ENCODE measurements at regions not wholly inside any gene's neighbourhood (a gene's known extent, or its start where the extent isn't known, plus 50 kb on each side); places are given as distances from the start of the nearest gene placed in this dataset.

- DNase-seq (ENCODE audit: low spot score in 2 of 2): no peak
- H3K27me3 ChIP-seq: no peaks in the 10 kb centered on the region
- no peak overlapping the region for H3K27ac ChIP-seq
- no peaks in the 10 kb centered on the region for H3K36me3 ChIP-seq
- H3K9me3 ChIP-seq: no peaks in the 10 kb centered on the region
- H3K4me3 ChIP-seq: no peak overlapping the region
- H3K4me1 ChIP-seq: no peaks in the 10 kb centered on the region
- TF ChIP-seq CTCF (IDR thresholded peaks at IDR 0.05): no peak
- intact Hi-C loops (cut with DNase I): no loop called here
Measured at GRCh38 chr2:128817813-128818212, 499.1 kb upstream of the HS6ST1 start.

- Histone ChIP-seq H3K27ac (no peak overlapping the region), H3K9me3 (no peaks in the 10 kb centered on the region), H3K36me3 (no peaks in the 10 kb centered on the region), H3K4me3 (no peak overlapping the region), H3K27me3 (no peaks in the 10 kb centered on the region), H3K4me1 (no peaks in the 10 kb centered on the region)
- intact Hi-C loops (cut with DNase I): no loop called here
- DNase-seq (ENCODE audit: low spot score in 2 of 2): no peak
- no peak for TF ChIP-seq CTCF (IDR thresholded peaks at IDR 0.05)
Measured at GRCh38 chr2:128818248-128818647, 499.6 kb upstream of the HS6ST1 start.

GRCh38 chr2:128818704-128819491 is 500.2 kb upstream of the HS6ST1 start:
- Histone ChIP-seq H3K27me3 (no peaks in the 10 kb centered on the region), H3K27ac (no peak overlapping the region), H3K4me3 (no peak overlapping the region), H3K4me1 (no peaks in the 10 kb centered on the region), H3K9me3 (no peaks in the 10 kb centered on the region), H3K36me3 (no peaks in the 10 kb centered on the region)
- no peak for TF ChIP-seq CTCF (IDR thresholded peaks at IDR 0.05)
- DNase-seq (ENCODE audit: low spot score in 2 of 2): no peak
- intact Hi-C loops (cut with DNase I): no loop called here

GRCh38 chr2:128820452-128820851 is 501.8 kb upstream of the HS6ST1 start:
- no peak for DNase-seq (ENCODE audit: low spot score in 2 of 2)
- Histone ChIP-seq H3K4me3 (no peak overlapping the region), H3K9me3 (no peaks in the 10 kb centered on the region), H3K4me1 (no peaks in the 10 kb centered on the region), H3K27ac (no peak overlapping the region), H3K27me3 (no peaks in the 10 kb centered on the region), H3K36me3 (no peaks in the 10 kb centered on the region)
- intact Hi-C loops (cut with DNase I): no loop called here
- TF ChIP-seq CTCF (IDR thresholded peaks at IDR 0.05): no peak

- Histone ChIP-seq H3K4me1 (no peaks in the 10 kb centered on the region), H3K4me3 (no peak overlapping the region), H3K36me3 (no peaks in the 10 kb centered on the region), H3K9me3 (no peaks in the 10 kb centered on the region), H3K27ac (no peak overlapping the region), H3K27me3 (no peaks in the 10 kb centered on the region)
- no peak for TF ChIP-seq CTCF (IDR thresholded peaks at IDR 0.05)
- DNase-seq (ENCODE audit: low spot score in 2 of 2): no peak
- intact Hi-C loops (cut with DNase I): no loop called here
Measured at GRCh38 chr2:128821010-128821409, 502.3 kb upstream of the HS6ST1 start.
